HG03521 (cell line): ENCODE measurements at regions not wholly inside any gene's neighbourhood (a gene's known extent, or its start where the extent isn't known, plus 50 kb on each side); places are given as distances from the start of the nearest gene placed in this dataset.

Source experiments
- ATAC-seq: cut with Tn5 transposase; IDR thresholded peaks from one replicate; pipeline ENCODE4 v1.9.1; 2021; ENCODE audit warnings: mild to moderate bottlenecking, moderate library complexity; ENCODE audit not compliant: unreplicated experiment

DNA sequence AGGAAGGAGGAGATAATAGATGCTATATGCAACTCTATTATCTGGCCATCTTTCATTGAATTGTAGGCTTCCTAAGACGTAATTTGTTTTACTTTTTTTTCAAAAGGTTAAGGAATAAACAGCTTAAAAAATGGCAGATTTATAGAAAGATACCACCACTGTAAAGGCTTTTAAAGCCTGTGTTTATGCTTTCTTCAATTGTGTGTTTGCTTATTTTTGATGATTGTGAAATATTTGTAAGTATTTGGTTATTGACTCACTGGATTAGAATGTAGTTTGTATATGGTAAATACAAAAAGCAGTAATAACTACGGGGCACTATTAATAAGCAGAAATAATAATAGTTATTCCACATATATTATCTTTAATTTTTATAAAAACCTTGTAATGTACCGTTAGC is 437.9 kb downstream of the KLF5 start:
- ATAC-seq: no peak

DNA sequence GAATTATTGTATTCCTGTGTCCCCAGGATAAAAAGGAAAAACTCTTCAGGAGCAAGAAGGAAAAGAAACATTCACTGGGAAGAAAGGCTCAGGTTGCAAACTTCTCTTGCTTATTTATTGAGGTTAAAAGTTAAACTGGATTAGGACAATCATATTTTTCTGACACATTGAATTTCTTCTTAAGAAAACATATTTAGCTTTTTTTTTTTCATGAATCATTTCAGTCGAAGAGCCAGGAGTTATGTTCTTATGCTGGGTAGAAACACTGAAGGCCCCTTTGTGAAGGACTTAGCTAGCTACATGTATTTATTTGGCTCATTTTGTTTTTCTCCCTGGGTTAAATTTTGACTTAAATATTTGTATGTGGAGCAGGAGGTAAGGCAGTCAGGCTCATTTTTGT is 434.0 kb downstream of the KLF5 start:
- ATAC-seq: no peak

DNA sequence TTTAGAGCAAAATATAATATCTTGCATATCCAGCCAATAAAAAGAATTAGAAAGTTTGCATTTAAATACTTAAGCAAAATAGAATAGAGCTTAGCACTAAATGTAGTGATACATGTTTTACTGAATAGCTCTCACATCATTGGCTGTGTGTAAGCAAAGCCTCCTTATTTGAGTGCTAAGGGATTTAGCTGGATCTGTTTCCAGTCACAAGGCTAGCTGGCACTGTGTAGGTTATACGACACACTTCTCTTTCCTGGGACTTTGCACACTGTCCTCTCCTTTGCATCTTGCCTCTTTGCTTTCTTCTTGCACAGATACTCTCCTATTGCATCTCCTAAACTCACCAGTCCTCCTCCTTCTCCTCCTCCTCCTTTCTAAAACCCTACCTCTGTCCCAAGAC is 423.8 kb downstream of the KLF5 start:
- ATAC-seq: no peak

DNA sequence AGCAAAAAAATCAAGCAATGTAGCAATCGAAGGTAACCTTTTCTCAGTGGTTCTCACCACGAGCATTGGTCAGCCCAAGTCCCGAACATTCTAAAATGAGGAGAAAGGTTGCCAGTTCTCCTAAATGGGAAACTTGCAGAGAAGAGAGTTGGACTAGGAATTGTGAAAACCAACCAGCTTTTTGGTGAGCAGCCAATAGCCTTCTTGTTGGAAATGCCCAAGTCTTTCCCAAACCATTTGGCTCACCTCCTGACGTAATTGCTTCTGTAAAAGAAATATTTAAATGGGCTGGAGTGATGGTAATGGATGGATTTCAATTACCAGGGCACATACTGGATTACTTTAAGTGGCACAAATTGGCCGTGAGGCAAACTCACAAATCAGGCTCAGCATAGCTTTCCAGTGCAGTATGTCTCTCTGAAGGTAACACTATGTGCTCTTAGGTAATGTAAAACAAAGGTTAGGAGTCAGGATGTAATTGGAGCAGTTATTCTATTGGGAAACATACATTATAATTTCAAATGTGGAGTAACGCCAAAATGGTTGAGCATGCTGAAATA is 423.2 kb downstream of the KLF5 start:
- no peak for ATAC-seq

DNA sequence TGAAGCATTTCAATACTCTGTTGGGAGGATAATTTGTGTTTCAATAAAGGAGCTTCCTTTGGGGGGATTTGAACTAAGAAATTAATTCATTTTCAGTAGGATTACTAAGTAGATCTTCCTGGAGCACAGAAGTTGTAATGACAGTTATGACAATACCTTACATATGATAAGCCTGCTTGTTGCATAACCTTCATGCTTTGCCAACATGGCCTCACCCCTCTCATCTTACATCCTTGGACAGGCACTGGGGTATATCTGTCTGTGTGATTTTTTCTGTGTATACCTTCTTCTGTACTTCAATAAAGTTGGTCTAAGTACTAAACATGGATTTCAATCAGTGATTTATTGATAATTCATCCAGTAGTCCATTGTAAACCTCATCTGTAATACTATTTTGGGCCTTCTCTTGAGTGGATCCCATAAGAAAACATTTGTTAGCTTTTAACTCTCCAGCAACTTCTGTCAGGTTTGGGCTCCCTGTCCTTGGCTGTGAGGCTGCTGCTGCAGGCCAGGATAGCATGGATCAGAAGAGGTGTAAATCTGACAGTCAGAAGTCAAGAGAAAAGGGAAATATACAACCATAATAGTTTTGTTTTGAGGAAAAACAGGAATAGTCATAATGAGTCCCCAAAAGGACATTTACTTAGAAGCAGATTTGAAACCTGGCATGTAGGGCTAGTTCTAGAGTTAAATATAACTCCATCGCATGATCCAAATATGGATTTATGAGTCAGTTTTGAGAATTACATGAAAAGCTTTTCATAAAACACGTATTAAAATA is 422.2 kb downstream of the KLF5 start:
- ATAC-seq: no peak

DNA sequence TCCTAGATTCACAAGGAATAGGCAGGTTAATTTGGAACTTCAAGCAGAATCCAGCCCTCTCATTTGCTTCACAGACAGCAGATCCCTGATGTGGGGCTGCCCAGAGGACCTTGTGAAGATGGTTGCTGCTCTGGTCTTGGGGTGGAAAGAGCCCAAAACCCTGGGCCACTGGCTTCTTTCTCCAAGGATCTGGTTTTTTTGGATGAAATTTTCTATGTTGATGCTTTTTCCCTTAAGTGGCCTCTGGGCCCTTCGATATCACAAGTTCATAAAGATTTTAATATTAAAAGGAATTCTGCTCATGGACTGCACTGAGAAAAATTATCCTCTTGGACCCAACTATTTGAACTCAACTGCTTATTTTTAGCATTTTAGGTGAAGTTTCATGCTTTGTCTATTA is 421.1 kb downstream of the KLF5 start:
- no peak for ATAC-seq

DNA sequence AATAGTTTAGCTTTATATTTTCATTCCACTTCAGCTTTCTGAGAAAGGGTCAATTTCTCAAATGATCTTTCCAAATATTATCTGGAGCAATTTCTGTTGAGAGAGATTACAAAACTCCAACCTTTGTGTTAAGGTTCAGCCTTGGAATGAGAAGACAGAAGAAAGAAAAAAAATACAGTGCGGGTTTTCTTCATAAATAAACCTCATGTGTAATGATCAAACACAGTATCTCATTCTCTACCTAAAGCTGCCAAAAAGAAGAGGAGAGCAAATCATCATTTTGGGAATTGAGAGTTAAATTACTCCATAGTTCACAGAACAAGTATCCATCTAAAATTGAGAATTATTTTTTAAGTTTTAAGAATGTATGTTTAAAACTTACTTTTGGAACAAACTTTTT is 420.5 kb downstream of the KLF5 start:
- no peak for ATAC-seq

DNA sequence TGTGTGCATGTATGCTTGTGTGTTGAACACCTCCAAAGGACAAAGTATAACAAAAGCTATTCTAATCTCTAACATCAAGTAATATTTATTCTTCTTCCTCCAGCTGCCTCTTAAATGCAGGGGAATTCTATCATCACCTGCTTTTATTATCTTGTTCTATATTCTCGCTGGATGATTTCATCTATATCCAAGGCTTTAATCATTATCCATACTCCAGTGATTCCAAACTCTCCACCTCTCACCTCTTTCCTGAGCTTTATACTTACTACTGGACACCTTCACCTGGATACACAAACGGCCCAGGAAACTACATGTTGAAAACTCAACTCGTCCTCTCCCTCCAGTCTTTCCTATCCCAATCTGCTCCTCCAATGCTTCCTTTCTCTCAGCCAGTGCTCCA is 418.6 kb downstream of the KLF5 start:
- ATAC-seq: no peak

DNA sequence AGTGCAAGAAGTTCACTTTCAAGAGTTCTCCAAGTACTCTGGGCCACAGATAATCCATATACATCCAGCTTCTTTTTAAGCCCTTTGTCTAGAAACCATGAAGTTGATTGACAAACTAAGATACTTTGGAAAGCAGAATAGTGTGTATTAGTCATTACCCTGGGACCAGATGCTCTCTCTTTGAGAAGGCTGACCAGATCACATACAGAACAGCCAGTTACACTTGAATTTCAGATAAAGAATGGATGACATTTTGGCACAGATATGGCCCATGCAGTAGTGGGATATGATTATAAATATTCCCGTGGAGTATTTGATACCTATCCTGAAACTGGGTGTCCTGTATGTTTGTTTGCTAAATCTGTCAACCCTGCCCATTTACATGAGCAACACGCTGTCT is 414.2 kb downstream of the KLF5 start:
- ATAC-seq: no peak

DNA sequence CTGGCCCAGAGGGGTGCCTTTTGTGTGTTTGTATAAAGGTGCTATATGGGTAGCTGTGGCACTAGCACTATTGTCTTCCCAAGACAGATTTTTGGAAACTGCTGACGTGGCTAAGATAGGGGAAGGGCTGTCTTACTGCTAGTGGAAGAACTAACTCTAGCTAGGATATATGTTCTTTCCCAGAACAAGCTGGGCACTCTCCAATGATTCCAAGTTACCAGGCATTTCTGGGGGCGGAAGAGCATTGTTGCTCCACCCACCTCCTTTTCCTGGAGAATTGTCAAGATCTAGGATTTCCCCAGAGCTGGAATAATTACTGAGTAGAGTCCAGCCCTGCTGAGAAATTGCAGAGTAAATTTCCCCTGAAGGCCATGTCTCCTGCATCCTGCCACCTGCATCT is 408.3 kb downstream of the KLF5 start:
- ATAC-seq: no peak

DNA sequence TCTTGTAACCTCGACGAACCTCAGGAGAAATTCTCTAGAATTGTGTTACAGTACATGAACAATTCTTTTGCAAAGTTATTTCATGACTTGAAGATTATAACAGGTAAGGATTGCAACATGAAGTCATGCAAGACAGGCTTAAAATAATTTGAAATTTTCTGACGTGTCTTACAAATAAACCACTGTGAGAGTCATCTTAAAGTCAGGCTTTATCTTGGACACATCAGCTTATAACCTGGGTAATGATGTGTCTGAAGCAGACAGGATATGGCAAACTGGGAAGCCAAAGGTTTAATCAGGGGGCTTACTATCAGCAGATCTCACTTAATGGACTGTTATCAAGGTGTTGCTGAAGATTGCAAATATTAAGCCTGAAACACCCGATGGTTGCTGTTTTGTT is 407.8 kb downstream of the KLF5 start:
- ATAC-seq: no peak

DNA sequence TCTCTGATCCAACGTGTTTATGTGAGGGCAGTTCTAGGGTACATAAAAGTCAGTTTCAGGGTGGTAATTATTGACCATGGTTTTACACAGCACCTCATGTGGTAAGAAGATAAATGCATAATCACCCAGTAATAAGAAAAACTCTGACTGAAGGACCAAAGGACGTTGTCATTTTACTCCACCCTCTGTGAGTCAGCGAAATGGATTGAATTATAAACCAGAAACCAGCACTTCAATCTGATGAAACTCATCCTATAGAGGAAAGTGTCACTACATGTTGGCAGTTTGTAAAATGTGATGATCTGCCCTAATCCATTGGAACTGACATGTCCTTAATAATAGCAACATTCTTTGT is 406.8 kb downstream of the KLF5 start:
- ATAC-seq: no peak

DNA sequence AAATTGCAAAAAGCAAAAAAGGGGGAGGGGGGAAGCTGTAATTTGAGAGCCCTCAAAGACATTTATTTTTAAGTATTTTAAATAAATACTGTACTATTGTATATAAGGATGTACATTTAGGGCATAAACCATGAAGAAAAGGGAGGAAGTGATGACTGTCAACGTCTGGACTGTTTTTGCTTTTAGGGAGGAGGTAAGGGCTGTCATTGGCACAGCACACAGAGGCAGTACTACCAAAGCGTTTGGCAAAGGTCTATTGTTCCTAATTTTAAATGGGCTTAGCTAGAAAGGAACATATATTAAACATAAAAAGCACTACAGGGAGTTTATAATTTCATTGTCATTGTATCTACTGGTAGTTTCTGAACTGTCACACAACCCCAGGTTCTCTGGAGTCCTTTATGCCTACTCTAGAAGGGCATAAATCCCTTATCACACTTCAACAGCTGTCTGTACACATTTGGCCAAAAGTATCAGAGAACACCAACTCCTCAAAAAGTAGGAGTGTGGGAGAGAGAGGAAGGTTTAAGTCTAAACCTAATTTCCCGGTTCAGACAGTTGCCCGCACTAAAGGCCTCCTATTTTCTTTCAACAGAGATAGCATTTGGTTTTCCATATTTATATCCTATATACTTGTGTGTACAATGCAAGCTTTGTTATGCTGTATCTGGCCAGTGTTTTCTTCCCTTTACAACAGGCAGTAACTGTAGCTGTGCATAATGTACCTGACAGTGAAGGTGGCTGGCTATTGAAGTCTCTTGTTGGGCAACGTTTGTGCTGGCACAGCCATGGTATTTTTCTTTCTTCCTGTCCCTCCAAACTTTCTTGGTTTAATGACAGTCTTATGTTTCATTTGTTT is 406.2 kb downstream of the KLF5 start:
- no peak for ATAC-seq

DNA sequence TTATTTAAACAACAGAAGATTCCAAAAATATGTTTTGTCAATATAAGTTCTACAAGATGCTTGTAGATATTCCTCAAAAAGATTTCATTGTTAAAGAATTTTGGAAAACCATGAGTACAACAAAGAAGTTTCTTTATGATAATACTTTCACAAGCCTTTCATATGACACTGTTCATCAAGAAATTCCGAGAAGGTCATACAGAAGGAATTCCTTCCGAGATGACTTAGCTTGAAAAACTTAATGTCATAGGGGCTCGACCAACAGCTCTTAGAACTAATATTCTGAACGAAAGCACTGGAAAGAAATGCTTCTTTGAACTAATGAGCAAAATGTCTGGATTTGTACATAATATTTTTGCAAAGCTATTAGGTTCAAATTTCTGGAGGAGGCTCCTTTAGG is 403.4 kb downstream of the KLF5 start:
- ATAC-seq: no peak

DNA sequence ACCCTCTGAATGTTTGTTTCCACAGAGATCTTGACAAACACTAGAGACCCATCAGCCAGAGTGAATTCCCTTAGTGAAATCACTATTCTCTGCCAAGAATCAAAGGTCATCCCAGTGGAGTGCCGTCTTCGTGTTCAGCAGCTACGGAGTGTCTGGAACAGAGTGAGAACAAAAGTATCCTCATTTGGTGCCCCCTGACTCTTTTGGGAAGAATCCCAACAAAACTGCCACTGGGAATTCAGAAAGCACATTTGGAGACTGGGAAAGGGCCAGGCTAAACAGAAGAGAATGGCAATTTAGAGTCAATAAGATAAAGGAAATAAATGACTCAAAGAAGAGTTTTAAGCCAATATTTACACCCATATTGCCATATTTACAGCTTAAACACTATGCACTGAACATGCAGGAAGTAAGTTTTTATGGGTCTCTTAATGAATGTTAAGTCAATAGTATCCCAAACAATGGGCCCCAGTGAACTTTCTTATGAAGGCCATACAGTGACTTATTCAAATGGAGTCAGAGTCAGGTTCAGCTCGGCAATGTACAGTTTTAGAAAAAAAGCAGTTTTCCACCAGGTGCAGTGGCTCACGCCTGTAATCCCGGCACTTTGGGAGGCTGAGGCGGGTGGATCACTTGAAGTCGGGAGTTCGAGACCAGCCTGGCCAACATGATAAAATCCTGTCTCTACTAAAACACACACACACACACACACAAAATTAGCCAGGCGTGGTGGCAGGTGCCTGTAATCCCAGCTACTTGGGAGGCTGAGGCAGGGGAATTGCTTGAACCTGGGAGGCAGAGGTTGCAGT is 392.6 kb downstream of the KLF5 start:
- ATAC-seq: no peak

DNA sequence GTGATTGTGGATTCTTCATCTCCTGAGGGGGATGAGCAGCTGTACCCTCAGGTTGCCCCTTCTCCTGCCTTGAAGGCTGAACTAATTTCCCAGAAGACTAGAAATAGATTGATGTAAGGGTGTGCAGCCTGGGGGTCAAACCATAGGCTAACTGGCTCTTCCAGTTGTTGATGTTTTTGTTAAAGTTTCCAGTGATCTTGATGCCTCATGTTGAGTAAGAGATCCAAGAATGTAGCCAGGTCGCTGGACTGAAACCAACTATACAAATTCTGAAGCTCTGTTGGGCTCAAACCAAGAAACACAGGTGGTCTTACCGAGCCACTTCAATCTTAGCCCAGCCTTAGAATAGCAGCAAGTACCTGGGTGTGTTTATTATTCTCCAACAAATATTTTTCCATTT is 391.8 kb downstream of the KLF5 start:
- no peak for ATAC-seq

DNA sequence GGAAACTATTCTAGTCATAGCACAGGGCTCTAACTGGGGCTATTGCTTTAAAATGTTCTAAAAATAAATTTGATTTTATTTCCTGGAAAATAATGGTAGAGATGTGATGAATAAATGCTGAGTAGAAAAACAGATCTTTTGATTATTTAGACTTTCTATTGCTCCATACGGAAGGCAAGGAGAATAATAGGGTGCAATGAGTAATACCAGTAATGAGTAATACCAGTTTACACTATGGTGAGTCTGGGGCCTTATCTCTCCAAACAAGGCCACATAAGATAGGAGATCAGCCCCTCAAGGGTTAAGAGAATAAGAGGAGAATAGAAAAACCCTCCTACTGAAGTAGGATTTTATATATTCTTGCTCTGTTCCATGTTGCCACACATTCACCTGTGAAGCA is 390.4 kb downstream of the KLF5 start:
- ATAC-seq: no peak

DNA sequence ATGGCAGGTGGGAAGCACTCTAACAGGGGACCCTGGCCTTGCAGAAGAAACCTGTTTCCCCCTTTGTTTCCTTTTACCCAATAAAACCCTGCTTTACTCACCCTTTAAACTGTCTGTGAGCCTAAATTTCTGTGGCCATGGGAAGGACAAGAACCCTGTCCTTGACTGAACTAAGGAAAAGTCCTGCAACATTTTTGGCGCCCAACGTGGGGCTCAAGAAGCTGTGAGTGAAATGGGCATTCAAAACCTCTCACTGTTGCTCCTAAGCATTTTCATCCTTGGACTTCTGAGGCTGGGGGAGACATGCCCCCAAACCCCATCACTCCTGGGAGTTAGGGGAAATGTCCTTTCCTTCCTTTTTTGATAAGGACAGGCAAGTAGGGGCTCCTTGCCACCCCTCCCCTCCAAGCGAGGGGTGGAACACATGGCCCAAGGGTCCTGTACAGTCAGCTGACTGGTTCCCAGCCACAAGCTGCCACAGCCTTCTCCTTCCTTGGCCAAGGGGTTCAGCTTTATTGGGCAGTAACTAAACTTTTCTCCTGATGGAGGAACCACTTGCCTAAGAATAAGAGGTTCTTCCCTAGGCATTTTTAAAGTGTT is 381.6 kb downstream of the KLF5 start:
- ATAC-seq: no peak

DNA sequence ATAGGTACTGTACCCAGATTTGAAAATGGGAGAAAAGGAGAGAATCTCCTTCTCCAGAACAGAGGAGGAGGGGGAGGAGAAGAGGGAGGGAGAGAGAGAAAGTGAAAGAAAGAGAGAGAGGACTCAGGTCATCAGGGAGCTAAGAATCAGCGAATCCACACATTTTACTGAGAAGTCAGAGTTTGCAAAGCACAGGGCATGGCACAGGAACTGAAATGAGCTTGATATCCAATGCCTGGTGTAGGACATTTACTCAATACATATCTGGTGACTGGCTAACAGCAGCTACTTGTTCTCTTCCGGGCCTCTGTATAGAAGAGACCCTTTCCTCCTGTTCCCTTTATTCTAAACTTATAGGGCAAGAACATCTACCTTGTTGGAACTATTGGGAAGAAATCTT is 375.1 kb downstream of the KLF5 start:
- ATAC-seq: no peak

DNA sequence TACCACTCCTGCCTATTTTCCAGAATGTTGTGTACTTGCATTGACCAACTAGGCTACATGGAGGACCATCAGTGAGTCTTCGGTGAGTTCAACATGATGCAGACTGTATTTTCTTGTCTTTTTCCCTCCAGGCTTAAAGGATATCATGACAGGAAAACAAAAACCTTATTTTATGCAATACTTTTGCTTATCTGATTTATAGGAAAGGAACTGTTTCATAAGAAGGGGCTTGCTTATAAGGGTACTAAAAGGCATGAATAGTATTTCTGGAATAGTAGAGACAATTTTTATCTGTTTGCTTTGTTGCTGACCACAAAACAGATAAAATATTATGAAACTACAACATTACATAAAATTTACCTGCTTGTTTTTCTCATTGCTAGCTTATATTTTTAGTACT is 374.7 kb downstream of the KLF5 start:
- ATAC-seq: no peak

DNA sequence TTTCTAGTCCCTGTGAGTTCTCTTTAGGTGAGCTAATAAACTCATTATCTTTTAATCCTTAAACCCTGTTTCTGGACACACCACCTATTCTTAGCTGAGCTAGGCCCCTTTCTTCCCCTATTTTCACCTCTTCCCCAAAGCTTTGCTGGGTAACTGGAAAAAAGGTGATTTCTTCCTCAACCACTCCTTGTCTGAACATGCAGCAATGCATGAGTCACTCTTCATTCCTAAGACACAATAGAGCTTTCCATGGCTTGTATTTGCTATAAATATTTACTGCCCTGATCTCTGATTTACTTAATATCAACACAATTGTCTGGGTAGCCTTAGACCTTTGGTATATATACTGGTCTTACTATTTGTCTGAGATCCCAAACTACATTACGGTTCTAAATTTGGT is 370.9 kb downstream of the KLF5 start:
- ATAC-seq: no peak
